Hepatocyte (in vitro differentiated cells): ENCODE measurements at regions not wholly inside any gene's neighbourhood (a gene's known extent, or its start where the extent isn't known, plus 50 kb on each side); places are given as distances from the start of the nearest gene placed in this dataset.

ENCODE experiments used
- DNase-seq: peaks from one replicate; pipeline ENCODE4 v3.0.0-alpha.2; 2016; ENCODE audit warnings: low spot score
- H2AFZ ChIP-seq: fragments of 200-600 bp; sonication (generic); 2 replicates; pipeline ENCODE4 v1.6.0; 2016; ENCODE audit warnings: antibody characterized with exemption, mild to moderate bottlenecking
- H3K27ac ChIP-seq: fragments of 200-600 bp; sonication (generic); 2 replicates; pipeline ENCODE4 v1.5.1; 2016; ENCODE audit warnings: mild to moderate bottlenecking
- H3K27me3 ChIP-seq: fragments of 200-600 bp; sonication (generic); 2 replicates; pipeline ENCODE4 v1.6.1; 2016
- H3K36me3 ChIP-seq: fragments of 200-600 bp; sonication (generic); replicated peaks from 2 replicates; pipeline ENCODE4 v1.5.1; 2016; ENCODE audit warnings: low read depth; ENCODE audit not compliant: insufficient read depth
- H3K4me1 ChIP-seq: fragments of 200-600 bp; sonication (generic); 2 replicates; pipeline ENCODE4 v1.5.1; 2016; ENCODE audit warnings: mild to moderate bottlenecking, moderate library complexity; ENCODE audit not compliant: insufficient read depth
- H3K4me2 ChIP-seq: fragments of 200-600 bp; sonication (generic); 2 replicates; pipeline ENCODE4 v1.6.0; 2016
- H3K4me3 ChIP-seq: fragments of 200-600 bp; sonication (generic); 2 replicates; pipeline ENCODE4 v1.5.1; 2016; ENCODE audit warnings: mild to moderate bottlenecking
- H3K79me2 ChIP-seq: fragments of 200-600 bp; sonication (generic); 2 replicates; pipeline ENCODE4 v1.6.0; 2017; ENCODE audit warnings: mild to moderate bottlenecking
- H3K9me2 ChIP-seq: fragments of 200-600 bp; sonication (generic); replicated peaks from 2 replicates; pipeline ENCODE4 v1.6.0; 2017; ENCODE audit warnings: mild to moderate bottlenecking; ENCODE audit not compliant: insufficient read depth
- H3K9me3 ChIP-seq: fragments of 200-600 bp; sonication (generic); 2 replicates; pipeline ENCODE4 v1.5.1; 2016; ENCODE audit warnings: low read depth, mild to moderate bottlenecking
- H4K20me1 ChIP-seq: fragments of 200-600 bp; sonication (generic); 2 replicates; pipeline ENCODE4 v1.6.0; 2016; ENCODE audit warnings: mild to moderate bottlenecking; ENCODE audit not compliant: insufficient read depth, poor library complexity, severe bottlenecking
- CTCF ChIP-seq: fragments of 200-600 bp; sonication (generic); IDR thresholded peaks from 2 replicates; pipeline ENCODE4 v1.5.1; 2016; ENCODE audit warnings: antibody characterized with exemption, mild to moderate bottlenecking; ENCODE audit not compliant: poor library complexity
- EZH2 ChIP-seq: fragments of 200-600 bp; sonication (generic); IDR thresholded peaks from 2 replicates; pipeline ENCODE4 v1.6.1; 2016; ENCODE audit warnings: antibody characterized with exemption, mild to moderate bottlenecking, borderline replicate concordance
- EZH2phosphoT487 ChIP-seq: fragments of 200-600 bp; sonication (generic); IDR thresholded peaks from one replicate; pipeline ENCODE4 v1.6.1; 2018; ENCODE audit warnings: antibody characterized with exemption, mild to moderate bottlenecking, low read depth, moderate library complexity; ENCODE audit not compliant: unreplicated experiment, severe bottlenecking
- WGBS: methylation state at CpG from one replicate; pipeline ENCODE4 v1.1.6; 2016; ENCODE audit warnings: low lambda C conversion rate; ENCODE audit errors: missing lambda C conversion rate; 5-methylcytosine and 5-hydroxymethylcytosine counted together

GRCh38 chr5:52041842-52042241 lies 658.6 kb downstream of the ISL1 start:
- no peak for DNase-seq
- Histone ChIP-seq H3K4me1 (no peaks in the 10 kb centered on the region), H3K36me3 (no peaks in the 10 kb centered on the region), H3K4me3 (no peak overlapping the region), H3K27me3 (no peaks in the 10 kb centered on the region), H3K9me3 (no peaks in the 10 kb centered on the region), H3K27ac (no peak overlapping the region), H3K79me2 (no peaks in the 10 kb centered on the region), H3K4me2 (no peak overlapping the region), H3K9me2 (no peaks in the 10 kb centered on the region), H4K20me1 (no peaks in the 10 kb centered on the region), H2AFZ (no peak overlapping the region)
- TF ChIP-seq EZH2 (no peak), CTCF (no peak), EZH2phosphoT487 (no peak)
- 87% methylated on average over 2 of the region's 2 CpGs for WGBS

GRCh38 chr5:52043137-52043536 lies 659.9 kb downstream of the ISL1 start:
- Histone ChIP-seq H3K4me2 (no peak overlapping the region), H2AFZ (no peak overlapping the region), H3K27ac (no peak overlapping the region), H4K20me1 (no peaks in the 10 kb centered on the region), H3K4me1 (no peaks in the 10 kb centered on the region), H3K36me3 (no peaks in the 10 kb centered on the region), H3K79me2 (no peaks in the 10 kb centered on the region), H3K9me2 (no peaks in the 10 kb centered on the region), H3K4me3 (no peak overlapping the region), H3K27me3 (no peaks in the 10 kb centered on the region), H3K9me3 (no peaks in the 10 kb centered on the region)
- TF ChIP-seq EZH2 (no peak), EZH2phosphoT487 (no peak)
- WGBS, result 85% methylated on average over 4 of the region's 4 CpGs
- DNase-seq, result no peak

- no peak for DNase-seq
- no peaks in the 10 kb centered on the region for H4K20me1 ChIP-seq
- H3K9me2 ChIP-seq, result no peaks in the 10 kb centered on the region
- H3K79me2 ChIP-seq, result no peaks in the 10 kb centered on the region
- no peaks in the 10 kb centered on the region for H3K4me1 ChIP-seq
- no peak overlapping the region for H2AFZ ChIP-seq
- no peaks in the 10 kb centered on the region for H3K36me3 ChIP-seq
- TF ChIP-seq EZH2 (no peak), EZH2phosphoT487 (no peak), CTCF (no peak)
- H3K27me3 ChIP-seq, result no peaks in the 10 kb centered on the region
- H3K9me3 ChIP-seq, result no peaks in the 10 kb centered on the region
- H3K27ac ChIP-seq, result no peak overlapping the region
- WGBS, result 76% methylated on average over 3 of the region's 3 CpGs
- H3K4me3 ChIP-seq, result no peak overlapping the region
- no peak overlapping the region for H3K4me2 ChIP-seq
These were observed 660.3 kb downstream of the ISL1 start for GRCh38 chr5:52043543-52043942.

- Histone ChIP-seq H3K27ac (no peak overlapping the region), H2AFZ (no peak overlapping the region), H3K9me2 (no peaks in the 10 kb centered on the region), H3K4me2 (no peak overlapping the region), H3K4me1 (no peaks in the 10 kb centered on the region), H4K20me1 (no peaks in the 10 kb centered on the region), H3K9me3 (no peaks in the 10 kb centered on the region), H3K4me3 (no peak overlapping the region), H3K79me2 (no peaks in the 10 kb centered on the region), H3K27me3 (no peaks in the 10 kb centered on the region), H3K36me3 (no peaks in the 10 kb centered on the region)
- WGBS, result 95% methylated on average over 3 of the region's 3 CpGs
- no peak for DNase-seq
- no peak for TF ChIP-seq CTCF
- TF ChIP-seq EZH2, result no peak
- TF ChIP-seq EZH2phosphoT487, result no peak
These were observed 668.5 kb downstream of the ISL1 start for GRCh38 chr5:52051759-52052158.
